ENCODE measurements at regions not wholly inside any gene's neighbourhood (a gene's known extent, or its start where the extent isn't known, plus 50 kb on each side); places are given as distances from the start of the nearest gene placed in this dataset.
A peak's percentile ranks its signal among the peaks of the same experiment; 100 is the strongest.

GRCh38 chr9:111743275-111743674 is 51.5 kb downstream of the SHOC1 start:
- DNase-seq (ENCODE audit: extremely low read depth in 1 of 4, low spot score in 3 of 4) (no peak), ATAC-seq (no peak), FAIRE-seq (no peak)
- in situ Hi-C loops (cut with MboI) (no loop called here), intact Hi-C loops (cut with micrococcal nuclease) (no loop called here)
- H3K4me1 ChIP-seq (replicated peaks in 1 of 2; ENCODE audit: control insufficient read depth in 2 of 2, insufficient read depth in 2 of 2, low read length in 2 of 2) = no peaks in the 10 kb centered on the region
- no peak overlapping the region for H3K4me2 ChIP-seq (ENCODE audit: insufficient read depth, low read length)
- H3K79me2 ChIP-seq (ENCODE audit: control insufficient read depth, insufficient read depth, low read length) = no peaks in the 10 kb centered on the region
- H2AFZ ChIP-seq (ENCODE audit: low read depth, low read length) = no peak overlapping the region
- no peak overlapping the region for H3K4me3 ChIP-seq
- H3K27ac ChIP-seq (ENCODE audit: extremely low read depth, low read depth, low read length) = no peak overlapping the region
- WGBS (ENCODE audit: insufficient coverage, low coverage, missing lambda C conversion rate) = 9% methylated on average over 4 of the region's 4 CpGs
- H4K20me1 ChIP-seq (replicated peaks; ENCODE audit: control insufficient read depth, insufficient read depth, low read length) = no peaks in the 10 kb centered on the region
- CTCF ChIA-PET (ENCODE audit: low intra/inter-chr PET ratio) = no interaction called here
- no peaks in the 10 kb centered on the region for H3K9me1 ChIP-seq (ENCODE audit: control insufficient read depth, insufficient read depth, low read length)
- BruUV-seq (replicated peaks) = no TSS peak
- no peaks in the 10 kb centered on the region for H3K36me3 ChIP-seq (ENCODE audit: control insufficient read depth, insufficient read depth, low read length)
- H3K27me3 ChIP-seq (ENCODE audit: control insufficient read depth in 2 of 2, insufficient read depth in 2 of 2, low read length in 2 of 2) = no peaks in the 10 kb centered on the region
- no peak for TF ChIP-seq CEBPG (CRISPR knock-in tag; IDR thresholded peaks at IDR 0.05)
- peak in 1 of 2 experiments; percentile 71; a peak in 2 of 4 replicates for TF ChIP-seq CEBPG (tag; conservative IDR thresholded peaks at IDR 0.05 in 1 of 2, IDR thresholded peaks at IDR 0.05 in 1 of 2)
- TF ChIP-seq NONO (IDR thresholded peaks at IDR 0.05; ENCODE audit: low read depth in 2 of 2, low read length in 1 of 2) = no peak
- no peak for TF ChIP-seq CXXC5 (CRISPR knock-in tag; IDR thresholded peaks at IDR 0.05)
- TF ChIP-seq CLOCK (CRISPR knock-in tag; IDR thresholded peaks at IDR 0.05; ENCODE audit: borderline replicate concordance) = no peak
- H3K9ac ChIP-seq (ENCODE audit: insufficient read depth in 1 of 2, low read depth in 2 of 2, low read length in 2 of 2) = no peak overlapping the region
- H3K9me3 ChIP-seq (replicated peaks; ENCODE audit: control insufficient read depth, insufficient read depth, low read depth, low read length) = no peaks in the 10 kb centered on the region
- POLR2A ChIA-PET = interaction anchor here (1.1 kb wide), 1 partner anchor 167 kb away, joined by 3 read pairs; no protein-coding TSS in a partner anchor
